ENCODE measurements at regions not wholly inside any gene's neighbourhood (a gene's known extent, or its start where the extent isn't known, plus 50 kb on each side); places are given as distances from the start of the nearest gene placed in this dataset.
"Not testable (repeated sequence)": the region's sequence is repeated elsewhere in the genome, so short reads cannot be mapped to it uniquely, and the experiment has no call there.

GRCh38 chr19:56900573-56901097 is 60.1 kb upstream of the PEG3 start:
- ChIA-PET POLR2A (no interaction called here), CTCF (no interaction called here)
- H3K9me3 Mint-ChIP-seq (ENCODE audit: unreplicated experiment): peaks cover 42% of the 10 kb centered on the region
- no peak for DNase-seq
- no peak overlapping the region for H3K27ac Mint-ChIP-seq (ENCODE audit: unreplicated experiment)
- Histone ChIP-seq H3K36me3 (ENCODE audit: control insufficient read depth, insufficient read depth, low read length) (no peaks in the 10 kb centered on the region), H3K4me3 (ENCODE audit: low read depth, low read length) (no peak overlapping the region), H3K4me1 (no peaks in the 10 kb centered on the region), H3K9me3 (peaks cover 3% of the 10 kb centered on the region), H3K27me3 (replicated peaks; ENCODE audit: control insufficient read depth, insufficient read depth, low read length) (no peaks in the 10 kb centered on the region)
- intact Hi-C loops (cut with micrococcal nuclease; ENCODE audit: unreplicated experiment): no loop called here
- TF ChIP-seq, protein P1, sequence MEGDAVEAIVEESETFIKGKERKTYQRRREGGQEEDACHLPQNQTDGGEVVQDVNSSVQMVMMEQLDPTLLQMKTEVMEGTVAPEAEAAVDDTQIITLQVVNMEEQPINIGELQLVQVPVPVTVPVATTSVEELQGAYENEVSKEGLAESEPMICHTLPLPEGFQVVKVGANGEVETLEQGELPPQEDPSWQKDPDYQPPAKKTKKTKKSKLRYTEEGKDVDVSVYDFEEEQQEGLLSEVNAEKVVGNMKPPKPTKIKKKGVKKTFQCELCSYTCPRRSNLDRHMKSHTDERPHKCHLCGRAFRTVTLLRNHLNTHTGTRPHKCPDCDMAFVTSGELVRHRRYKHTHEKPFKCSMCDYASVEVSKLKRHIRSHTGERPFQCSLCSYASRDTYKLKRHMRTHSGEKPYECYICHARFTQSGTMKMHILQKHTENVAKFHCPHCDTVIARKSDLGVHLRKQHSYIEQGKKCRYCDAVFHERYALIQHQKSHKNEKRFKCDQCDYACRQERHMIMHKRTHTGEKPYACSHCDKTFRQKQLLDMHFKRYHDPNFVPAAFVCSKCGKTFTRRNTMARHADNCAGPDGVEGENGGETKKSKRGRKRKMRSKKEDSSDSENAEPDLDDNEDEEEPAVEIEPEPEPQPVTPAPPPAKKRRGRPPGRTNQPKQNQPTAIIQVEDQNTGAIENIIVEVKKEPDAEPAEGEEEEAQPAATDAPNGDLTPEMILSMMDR (IDR thresholded peaks at IDR 0.05; ENCODE audit: insufficient read depth in 1 of 2, low read depth in 1 of 2, low read length in 1 of 2, severe bottlenecking in 1 of 2, unreplicated experiment in 1 of 2): no peak
- no TSS peak for BruUV-seq (replicated peaks)
- H3K4me3 Mint-ChIP-seq (ENCODE audit: unreplicated experiment): no peak overlapping the region
- no peaks in the 10 kb centered on the region for H3K36me3 Mint-ChIP-seq (ENCODE audit: insufficient read depth, unreplicated experiment)
- no peaks in the 10 kb centered on the region for H3K4me1 Mint-ChIP-seq (ENCODE audit: low read depth, unreplicated experiment)
- H3K27me3 Mint-ChIP-seq (ENCODE audit: insufficient read depth, unreplicated experiment): no peaks in the 10 kb centered on the region

DNA sequence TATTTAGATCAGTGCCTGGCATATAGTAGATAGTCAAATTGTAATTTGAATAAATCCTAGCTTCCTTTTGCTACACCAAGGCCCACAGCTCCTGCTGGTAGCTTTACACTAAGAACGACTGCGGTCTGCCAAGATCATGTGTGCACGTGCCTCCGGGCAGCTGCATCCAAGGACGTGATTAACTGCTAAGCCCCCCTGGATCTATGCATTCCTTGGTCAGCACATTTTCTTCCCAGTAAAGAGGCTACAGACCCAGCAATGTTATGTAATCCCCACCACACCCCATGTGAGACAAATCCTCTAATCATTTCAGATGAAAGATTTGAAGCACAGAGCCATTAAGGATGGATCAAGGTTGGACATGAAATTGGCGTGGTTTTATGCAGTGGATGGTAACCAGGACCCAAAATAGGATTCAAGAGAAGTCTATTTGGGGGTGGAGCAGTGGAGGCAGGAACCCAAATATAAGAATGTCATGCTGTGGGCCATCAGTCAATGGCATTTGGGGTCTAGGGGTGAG is 65.2 kb upstream of the PEG3 start:
- H3K27me3 ChIP-seq (replicated peaks; ENCODE audit: control insufficient read depth, insufficient read depth, low read length): no peaks in the 10 kb centered on the region
- Mint-ChIP-seq H3K27me3 (ENCODE audit: insufficient read depth, unreplicated experiment) (no peaks in the 10 kb centered on the region), H3K4me3 (ENCODE audit: unreplicated experiment) (no peak overlapping the region), H3K27ac (ENCODE audit: unreplicated experiment) (no peak overlapping the region), H3K9me3 (ENCODE audit: unreplicated experiment) (peaks cover 29% of the 10 kb centered on the region), H3K36me3 (ENCODE audit: insufficient read depth, unreplicated experiment) (no peaks in the 10 kb centered on the region), H3K4me1 (ENCODE audit: low read depth, unreplicated experiment) (no peaks in the 10 kb centered on the region)
- ChIA-PET POLR2A (no interaction called here), CTCF (no interaction called here)
- H3K4me3 ChIP-seq (ENCODE audit: low read depth, low read length): no peak overlapping the region
- no peak for DNase-seq
- TF ChIP-seq, protein P1 (IDR thresholded peaks at IDR 0.05; ENCODE audit: insufficient read depth in 1 of 2, low read depth in 1 of 2, low read length in 1 of 2, severe bottlenecking in 1 of 2, unreplicated experiment in 1 of 2): no peak
- no TSS peak for BruUV-seq (replicated peaks)
- H3K36me3 ChIP-seq (ENCODE audit: control insufficient read depth, insufficient read depth, low read length): no peaks in the 10 kb centered on the region
- H3K4me1 ChIP-seq: no peaks in the 10 kb centered on the region
- intact Hi-C loops (cut with micrococcal nuclease; ENCODE audit: unreplicated experiment): no loop called here
- no peaks in the 10 kb centered on the region; the same call in none of the 2 replicates for H3K9me3 ChIP-seq

DNA sequence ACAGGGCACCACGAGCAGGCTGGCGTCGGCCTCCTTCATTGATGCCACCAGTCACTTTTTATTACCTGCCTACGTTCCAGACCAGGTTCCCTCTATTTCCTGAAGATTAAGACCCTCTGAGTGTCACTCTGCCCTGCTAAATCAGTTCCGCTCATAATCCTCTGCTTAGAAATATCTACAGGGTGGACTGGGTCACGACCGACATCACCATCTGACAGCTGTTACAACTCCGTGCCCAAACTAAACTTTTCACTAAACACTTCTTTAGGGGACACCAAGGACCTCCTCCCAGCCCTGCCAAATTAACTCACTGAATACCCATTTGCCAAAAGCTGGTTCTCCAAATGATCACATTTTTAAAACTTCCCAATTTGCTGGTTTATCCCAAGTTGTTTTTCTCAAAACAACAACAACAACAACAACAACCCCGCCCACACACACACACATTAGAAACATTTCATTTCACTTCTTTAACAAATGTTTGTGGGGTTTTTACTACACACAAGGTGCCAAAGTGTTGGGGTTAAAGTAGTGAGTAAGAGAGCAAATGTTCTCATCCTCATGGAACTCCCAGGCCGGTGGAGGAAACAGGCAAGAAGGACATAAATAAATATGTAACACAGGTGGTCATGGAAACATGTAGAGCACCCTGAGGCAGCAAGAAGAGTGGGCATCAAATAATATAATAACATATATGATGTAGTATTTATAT is 72.0 kb upstream of the PEG3 start:
- H3K4me3 ChIP-seq (ENCODE audit: low read depth, low read length): no peak overlapping the region
- no peaks in the 10 kb centered on the region for H3K36me3 ChIP-seq (ENCODE audit: control insufficient read depth, insufficient read depth, low read length)
- CTCF ChIA-PET: no interaction called here
- H3K27ac Mint-ChIP-seq (ENCODE audit: unreplicated experiment): no peak overlapping the region
- POLR2A ChIA-PET: no interaction called here
- no peak overlapping the region for H3K4me3 Mint-ChIP-seq (ENCODE audit: unreplicated experiment)
- peaks cover 34% of the 10 kb centered on the region for H3K9me3 Mint-ChIP-seq (ENCODE audit: unreplicated experiment)
- H3K27me3 Mint-ChIP-seq (ENCODE audit: insufficient read depth, unreplicated experiment): no peaks in the 10 kb centered on the region
- H3K27me3 ChIP-seq (replicated peaks; ENCODE audit: control insufficient read depth, insufficient read depth, low read length): no peaks in the 10 kb centered on the region
- DNase-seq: no peak
- no peaks in the 10 kb centered on the region for H3K4me1 ChIP-seq
- intact Hi-C loops (cut with micrococcal nuclease; ENCODE audit: unreplicated experiment): no loop called here
- no peaks in the 10 kb centered on the region for H3K4me1 Mint-ChIP-seq (ENCODE audit: low read depth, unreplicated experiment)
- H3K36me3 Mint-ChIP-seq (ENCODE audit: insufficient read depth, unreplicated experiment): no peaks in the 10 kb centered on the region
- peaks cover 3% of the 10 kb centered on the region for H3K9me3 ChIP-seq
- BruUV-seq (replicated peaks): no TSS peak
- TF ChIP-seq, protein P1 (IDR thresholded peaks at IDR 0.05; ENCODE audit: insufficient read depth in 1 of 2, low read depth in 1 of 2, low read length in 1 of 2, severe bottlenecking in 1 of 2, unreplicated experiment in 1 of 2): no peak

GRCh38 chr19:56913113-56913455 is 72.6 kb upstream of the PEG3 start:
- H3K4me1 Mint-ChIP-seq (ENCODE audit: low read depth, unreplicated experiment); H3K27me3 Mint-ChIP-seq (ENCODE audit: insufficient read depth, unreplicated experiment); BruUV-seq (replicated peaks); H3K27me3 ChIP-seq (replicated peaks; ENCODE audit: control insufficient read depth, insufficient read depth, low read length); H3K4me1 ChIP-seq; intact Hi-C loops (cut with micrococcal nuclease; ENCODE audit: unreplicated experiment); H3K36me3 ChIP-seq (ENCODE audit: control insufficient read depth, insufficient read depth, low read length); H3K9me3 ChIP-seq; DNase-seq; H3K36me3 Mint-ChIP-seq (ENCODE audit: insufficient read depth, unreplicated experiment); CTCF ChIA-PET; H3K27ac Mint-ChIP-seq (ENCODE audit: unreplicated experiment); H3K4me3 ChIP-seq (ENCODE audit: low read depth, low read length); H3K4me3 Mint-ChIP-seq (ENCODE audit: unreplicated experiment); POLR2A ChIA-PET: not testable (repeated sequence)
- peaks cover 34% of the 10 kb centered on the region for H3K9me3 Mint-ChIP-seq (ENCODE audit: unreplicated experiment)
